ENCODE measurements at regions not wholly inside any gene's neighbourhood (a gene's known extent, or its start where the extent isn't known, plus 50 kb on each side); places are given as distances from the start of the nearest gene placed in this dataset.
"Not testable (repeated sequence)": the region's sequence is repeated elsewhere in the genome, so short reads cannot be mapped to it uniquely, and the experiment has no call there.

- no peak for TF ChIP-seq CTCF (IDR thresholded peaks at IDR 0.05; ENCODE audit: borderline replicate concordance, control extremely low read depth, extremely low read depth, insufficient read depth, missing control alignments)
- DNase-seq (ENCODE audit: low spot score) = no peak
- in situ Hi-C loops (cut with MboI; ENCODE audit: low sequenced_read_pairs, unreplicated experiment) = no loop called here
Observed at GRCh38 chr4:106775636-106776035, 260.5 kb downstream of the DKK2 start.

- DNase-seq (ENCODE audit: low spot score); in situ Hi-C loops (cut with MboI; ENCODE audit: low sequenced_read_pairs, unreplicated experiment): not testable (repeated sequence)
Observed at GRCh38 chr4:106774055-106774454, 262.1 kb downstream of the DKK2 start.

- in situ Hi-C loops (cut with MboI; ENCODE audit: low sequenced_read_pairs, unreplicated experiment) = no loop called here
- no peak for DNase-seq (ENCODE audit: low spot score)
- TF ChIP-seq CTCF (IDR thresholded peaks at IDR 0.05; ENCODE audit: borderline replicate concordance, control extremely low read depth, extremely low read depth, insufficient read depth, missing control alignments) = no peak
Observed at GRCh38 chr4:106773076-106773905, 262.8 kb downstream of the DKK2 start.

GRCh38 chr4:106767991-106768390 is 268.1 kb downstream of the DKK2 start:
- no peak for DNase-seq (ENCODE audit: low spot score)
- no peak for TF ChIP-seq CTCF (IDR thresholded peaks at IDR 0.05; ENCODE audit: borderline replicate concordance, control extremely low read depth, extremely low read depth, insufficient read depth, missing control alignments)
- in situ Hi-C loops (cut with MboI; ENCODE audit: low sequenced_read_pairs, unreplicated experiment) = no loop called here

- in situ Hi-C loops (cut with MboI; ENCODE audit: low sequenced_read_pairs, unreplicated experiment) = no loop called here
- TF ChIP-seq CTCF (IDR thresholded peaks at IDR 0.05; ENCODE audit: borderline replicate concordance, control extremely low read depth, extremely low read depth, insufficient read depth, missing control alignments) = no peak
- no peak for DNase-seq (ENCODE audit: low spot score)
Observed at GRCh38 chr4:106766519-106766918, 269.6 kb downstream of the DKK2 start.

- in situ Hi-C loops (cut with MboI; ENCODE audit: low sequenced_read_pairs, unreplicated experiment) = no loop called here
- no peak for DNase-seq (ENCODE audit: low spot score)
- TF ChIP-seq CTCF (IDR thresholded peaks at IDR 0.05; ENCODE audit: borderline replicate concordance, control extremely low read depth, extremely low read depth, insufficient read depth, missing control alignments) = no peak
Observed at GRCh38 chr4:106764774-106765173, 271.3 kb downstream of the DKK2 start.

GRCh38 chr4:106762666-106763443 is 273.3 kb downstream of the DKK2 start:
- in situ Hi-C loops (cut with MboI; ENCODE audit: low sequenced_read_pairs, unreplicated experiment) = no loop called here
- TF ChIP-seq CTCF (IDR thresholded peaks at IDR 0.05; ENCODE audit: borderline replicate concordance, control extremely low read depth, extremely low read depth, insufficient read depth, missing control alignments) = no peak
- DNase-seq (ENCODE audit: low spot score) = no peak

All from GM13976 (cell line).